ENCODE measurements at regions not wholly inside any gene's neighbourhood (a gene's known extent, or its start where the extent isn't known, plus 50 kb on each side); places are given as distances from the start of the nearest gene placed in this dataset.
"Not testable (repeated sequence)": the region's sequence is repeated elsewhere in the genome, so short reads cannot be mapped to it uniquely, and the experiment has no call there.

DNA sequence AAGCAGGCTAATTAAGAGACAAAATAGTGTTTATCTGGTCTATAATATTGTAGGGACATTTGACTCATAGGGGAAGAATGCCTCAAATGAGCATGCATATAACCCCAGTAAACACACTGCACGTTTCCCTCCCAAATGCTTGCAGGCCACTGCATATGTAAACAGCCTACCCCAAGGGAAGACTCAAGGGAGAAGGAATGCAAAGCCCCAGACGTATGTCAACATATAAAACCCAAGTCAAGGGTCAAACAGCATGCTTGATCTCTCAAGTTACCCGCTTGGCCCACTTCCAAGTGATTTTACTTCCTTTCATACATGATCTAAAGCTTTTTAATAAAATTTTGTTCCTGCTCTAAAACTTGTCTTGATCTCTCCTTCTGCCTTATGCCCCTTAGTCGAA lies 1090.0 kb downstream of the OTOL1 start:
- ChIA-PET POLR2A (no interaction called here), CTCF (no interaction called here)
- ATAC-seq (peak in 1 of 2 experiments; percentile 47; a peak in 2 of 6 replicates), FAIRE-seq (no peak), DNase-seq (ENCODE audit: low read depth in 1 of 2, low spot score in 1 of 2) (peak in 1 of 2 experiments; percentile 48)
- Histone ChIP-seq H3K4me2 (no peak overlapping the region), H3K27ac (no peak overlapping the region), H3K9me3 (no peaks in the 10 kb centered on the region), H3K4me1 (peaks cover 5% of the 10 kb centered on the region; the same call in 1 of the 3 replicates), H3K4me3 (no peak overlapping the region)
- 37% methylated on average over 4 of the region's 4 CpGs for WGBS (ENCODE audit: missing lambda C conversion rate)
- TF ChIP-seq HDAC2 (IDR thresholded peaks at IDR 0.05) (no peak), RFX5 (IDR thresholded peaks at IDR 0.05) (no peak), EHMT2 (IDR thresholded peaks at IDR 0.05; ENCODE audit: low read depth) (no peak), POLR2AphosphoS2 (conservative IDR thresholded peaks at IDR 0.05; ENCODE audit: low read length) (no peak), SMC3 (IDR thresholded peaks at IDR 0.05) (no peak), TP53 (CRISPR knock-in tag; IDR thresholded peaks at IDR 0.05) (no peak), NR3C1 (IDR thresholded peaks at IDR 0.05) (no peak), EHF (CRISPR knock-in tag; IDR thresholded peaks at IDR 0.05) (no peak), RNF2 (IDR thresholded peaks at IDR 0.05; ENCODE audit: borderline replicate concordance, low read depth) (no peak), RAD21 (conservative IDR thresholded peaks at IDR 0.05 in 1 of 2, IDR thresholded peaks at IDR 0.05 in 1 of 2) (no peak), MYC (IDR thresholded peaks at IDR 0.05; ENCODE audit: borderline replicate concordance, low read length) (no peak), MAX (IDR thresholded peaks at IDR 0.05) (no peak), ATOH8 (CRISPR knock-in tag; IDR thresholded peaks at IDR 0.05; ENCODE audit: low read depth) (no peak), JUNB (IDR thresholded peaks at IDR 0.05) (no peak), POLR2A (IDR thresholded peaks at IDR 0.05; ENCODE audit: low read length) (no peak)
- TF ChIP-seq, protein P1, sequence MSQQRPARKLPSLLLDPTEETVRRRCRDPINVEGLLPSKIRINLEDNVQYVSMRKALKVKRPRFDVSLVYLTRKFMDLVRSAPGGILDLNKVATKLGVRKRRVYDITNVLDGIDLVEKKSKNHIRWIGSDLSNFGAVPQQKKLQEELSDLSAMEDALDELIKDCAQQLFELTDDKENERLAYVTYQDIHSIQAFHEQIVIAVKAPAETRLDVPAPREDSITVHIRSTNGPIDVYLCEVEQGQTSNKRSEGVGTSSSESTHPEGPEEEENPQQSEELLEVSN (IDR thresholded peaks at IDR 0.05; ENCODE audit: borderline replicate concordance, low read depth), result no peak
- TF ChIP-seq, protein P2, sequence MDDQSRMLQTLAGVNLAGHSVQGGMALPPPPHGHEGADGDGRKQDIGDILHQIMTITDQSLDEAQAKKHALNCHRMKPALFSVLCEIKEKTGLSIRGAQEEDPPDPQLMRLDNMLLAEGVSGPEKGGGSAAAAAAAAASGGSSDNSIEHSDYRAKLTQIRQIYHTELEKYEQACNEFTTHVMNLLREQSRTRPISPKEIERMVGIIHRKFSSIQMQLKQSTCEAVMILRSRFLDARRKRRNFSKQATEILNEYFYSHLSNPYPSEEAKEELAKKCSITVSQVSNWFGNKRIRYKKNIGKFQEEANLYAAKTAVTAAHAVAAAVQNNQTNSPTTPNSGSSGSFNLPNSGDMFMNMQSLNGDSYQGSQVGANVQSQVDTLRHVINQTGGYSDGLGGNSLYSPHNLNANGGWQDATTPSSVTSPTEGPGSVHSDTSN (IDR thresholded peaks at IDR 0.05), result no peak

DNA sequence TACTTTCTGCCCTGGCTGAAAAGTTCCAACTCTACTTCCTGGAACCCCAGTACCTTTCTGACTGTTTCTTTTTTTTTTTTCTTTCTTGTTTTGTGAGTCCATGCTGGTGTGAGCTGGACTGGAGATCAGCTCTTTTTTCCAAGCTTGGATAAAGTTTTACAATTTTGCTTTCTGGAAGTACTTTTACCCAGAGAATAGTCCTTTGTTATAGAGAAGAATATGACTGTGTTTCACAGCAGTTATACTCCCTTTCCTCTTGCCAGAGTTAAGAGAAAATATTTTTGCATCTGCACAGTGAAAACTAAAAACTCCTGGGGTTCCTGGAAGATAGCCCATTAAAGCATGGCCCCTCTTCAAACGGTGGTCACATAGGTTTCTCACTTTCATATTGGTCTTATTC lies 1100.6 kb downstream of the OTOL1 start:
- TF ChIP-seq RAD21 (conservative IDR thresholded peaks at IDR 0.05 in 1 of 2, IDR thresholded peaks at IDR 0.05 in 1 of 2) (no peak), ESRRA (IDR thresholded peaks at IDR 0.05; ENCODE audit: borderline replicate concordance, low read length) (no peak), HOXB13 (CRISPR knock-in tag; IDR thresholded peaks at IDR 0.05; ENCODE audit: low read depth) (no peak), CBX2 (IDR thresholded peaks at IDR 0.05; ENCODE audit: borderline replicate concordance, low read depth) (no peak), RFX5 (IDR thresholded peaks at IDR 0.05) (no peak), FOSB (CRISPR knock-in tag; IDR thresholded peaks at IDR 0.05) (no peak), PHF8 (IDR thresholded peaks at IDR 0.05; ENCODE audit: borderline replicate concordance, low read depth) (no peak), ZFP36 (IDR thresholded peaks at IDR 0.05; ENCODE audit: borderline replicate concordance, partially characterized antibody) (no peak), ZSCAN20 (CRISPR knock-in tag; IDR thresholded peaks at IDR 0.05) (no peak), JUNB (IDR thresholded peaks at IDR 0.05) (no peak), NPAS2 (CRISPR knock-in tag; IDR thresholded peaks at IDR 0.05; ENCODE audit: borderline replicate concordance) (no peak), EHF (CRISPR knock-in tag; IDR thresholded peaks at IDR 0.05) (no peak), MAZ (IDR thresholded peaks at IDR 0.05; ENCODE audit: borderline replicate concordance, low read depth, low read length) (no peak), KDM5A (IDR thresholded peaks at IDR 0.05) (no peak)
- TF ChIP-seq, protein P1 (IDR thresholded peaks at IDR 0.05; ENCODE audit: borderline replicate concordance, low read depth), result no peak
- TF ChIP-seq, protein P3, sequence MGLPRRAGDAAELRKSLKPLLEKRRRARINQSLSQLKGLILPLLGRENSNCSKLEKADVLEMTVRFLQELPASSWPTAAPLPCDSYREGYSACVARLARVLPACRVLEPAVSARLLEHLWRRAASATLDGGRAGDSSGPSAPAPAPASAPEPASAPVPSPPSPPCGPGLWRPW (IDR thresholded peaks at IDR 0.05), result no peak
- FAIRE-seq (no peak), ATAC-seq (no peak), DNase-seq (ENCODE audit: low read depth in 1 of 2, low spot score in 1 of 2) (no peak)
- no peak overlapping the region for H3K4me2 ChIP-seq
- H3K4me1 ChIP-seq, result no peaks in the 10 kb centered on the region
- H3K9me3 ChIP-seq, result no peaks in the 10 kb centered on the region
- no peak overlapping the region for H3K27ac ChIP-seq
- H3K4me3 ChIP-seq, result no peak overlapping the region
- CTCF ChIA-PET, result no interaction called here
- 0% methylated on average over 1 of the region's 1 CpG for WGBS (ENCODE audit: missing lambda C conversion rate)
- POLR2A ChIA-PET, result no interaction called here

DNA sequence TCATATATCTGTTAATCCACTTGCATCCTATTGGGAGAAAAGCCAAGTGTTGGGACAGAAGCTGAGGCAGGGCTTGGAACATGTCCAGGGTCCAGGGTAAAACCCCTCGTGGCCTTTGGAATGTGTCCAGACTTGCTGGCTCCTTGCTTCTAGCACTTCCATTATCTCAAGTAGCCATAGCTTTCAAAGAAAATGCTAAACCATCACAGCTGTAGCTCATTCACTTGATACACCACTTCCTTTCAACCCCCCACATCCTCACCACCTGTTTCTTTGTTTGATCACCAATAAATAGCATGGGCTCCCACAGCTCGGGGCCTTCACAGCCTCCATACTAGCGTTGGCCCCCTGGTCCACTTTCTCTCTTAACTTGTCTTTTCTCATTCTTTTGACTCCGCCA lies 1101.9 kb downstream of the OTOL1 start:
- DNase-seq (ENCODE audit: low read depth in 1 of 2, low spot score in 1 of 2); H3K4me1 ChIP-seq; H3K27ac ChIP-seq; H3K9me3 ChIP-seq; ATAC-seq; H3K4me3 ChIP-seq; POLR2A ChIA-PET; FAIRE-seq; H3K4me2 ChIP-seq; CTCF ChIA-PET: not testable (repeated sequence)
- 45% methylated on average over 4 of the region's 4 CpGs for WGBS (ENCODE audit: missing lambda C conversion rate)

DNA sequence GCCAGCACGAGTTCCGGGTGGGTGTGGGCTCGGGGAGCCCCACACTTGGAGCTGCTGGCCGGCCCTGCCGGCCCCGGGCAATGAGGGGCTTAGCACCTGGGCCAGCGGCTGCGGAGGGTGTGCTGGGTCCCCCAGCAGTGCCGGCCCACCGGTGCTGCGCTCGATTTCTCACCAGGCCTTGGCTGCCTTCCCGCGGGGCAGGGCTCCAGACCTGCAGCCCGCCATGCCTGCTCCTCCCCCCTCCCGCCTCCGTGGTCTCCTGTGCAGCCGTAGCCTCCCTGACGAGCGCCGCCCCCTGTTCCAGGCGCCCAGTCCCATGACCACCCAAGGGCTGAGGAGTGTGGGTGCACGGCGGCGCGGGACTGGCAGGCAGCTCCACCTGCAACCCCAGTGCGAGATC lies 1103.1 kb downstream of the OTOL1 start:
- 93% methylated on average over 4 of the region's 27 CpGs for WGBS (ENCODE audit: missing lambda C conversion rate)
- DNase-seq (ENCODE audit: low read depth in 1 of 2, low spot score in 1 of 2); POLR2A ChIA-PET; H3K4me2 ChIP-seq; H3K4me3 ChIP-seq; H3K27ac ChIP-seq; CTCF ChIA-PET; H3K4me1 ChIP-seq; ATAC-seq; FAIRE-seq; H3K9me3 ChIP-seq: not testable (repeated sequence)

Data from A549 (cell line).